Caki2 (cell line): ENCODE measurements at regions not wholly inside any gene's neighbourhood (a gene's known extent, or its start where the extent isn't known, plus 50 kb on each side); places are given as distances from the start of the nearest gene placed in this dataset.
"Not testable (repeated sequence)": the region's sequence is repeated elsewhere in the genome, so short reads cannot be mapped to it uniquely, and the experiment has no call there.

Source experiments
- DNase-seq: peaks from one replicate; pipeline ENCODE4 v3.0.0-alpha.2; 2015; ENCODE audit warnings: low read depth
- in situ Hi-C: cut with HindIII; loops from 2 replicates; pipeline ENCODE4 v1.10.0; 2016; ENCODE audit warnings: low sequenced_read_pairs, low pct_unique_long_range_greater_than_20kb, mixed read lengths

- in situ Hi-C loops: no loop called here
- DNase-seq: no peak
Measured at GRCh38 chr2:16777123-16777870, 111.7 kb upstream of the CYRIA start.

GRCh38 chr2:16775899-16776231, 110.2 kb upstream of the CYRIA start:
- in situ Hi-C loops: no loop called here
- no peak for DNase-seq

GRCh38 chr2:16774980-16775898, 109.6 kb upstream of the CYRIA start:
- in situ Hi-C loops: no loop called here
- no peak for DNase-seq

GRCh38 chr2:16774091-16774490, 108.5 kb upstream of the CYRIA start:
- in situ Hi-C loops: no loop called here
- peak; percentile 23 for DNase-seq

- DNase-seq: peak; percentile 52
- in situ Hi-C loops: no loop called here
Measured at GRCh38 chr2:16773080-16773713, 107.6 kb upstream of the CYRIA start.

- DNase-seq: no peak
- in situ Hi-C loops: no loop called here
Measured at GRCh38 chr2:16767789-16768476, 102.3 kb upstream of the CYRIA start.

- in situ Hi-C loops: no loop called here
- DNase-seq: no peak
Measured at GRCh38 chr2:16765356-16765755, 99.7 kb upstream of the CYRIA start.

- in situ Hi-C loops: no loop called here
- DNase-seq: no peak
Measured at GRCh38 chr2:16764487-16764886, 98.9 kb upstream of the CYRIA start.

- no peak for DNase-seq
- in situ Hi-C loops: no loop called here
Measured at GRCh38 chr2:16763493-16763899, 97.9 kb upstream of the CYRIA start.

- DNase-seq: no peak
- in situ Hi-C loops: no loop called here
Measured at GRCh38 chr2:16763056-16763455, 97.4 kb upstream of the CYRIA start.

- in situ Hi-C loops: no loop called here
- no peak for DNase-seq
Measured at GRCh38 chr2:16760426-16760825, 94.8 kb upstream of the CYRIA start.

- in situ Hi-C loops: no loop called here
- peak; percentile 59 for DNase-seq
Measured at GRCh38 chr2:16756831-16757644, 91.4 kb upstream of the CYRIA start.

GRCh38 chr2:16755442-16755841, 89.8 kb upstream of the CYRIA start:
- in situ Hi-C loops: no loop called here
- DNase-seq: no peak

- in situ Hi-C loops, DNase-seq: not testable (repeated sequence)
Measured at GRCh38 chr2:16753025-16753424, 87.4 kb upstream of the CYRIA start.

- in situ Hi-C loops, DNase-seq: not testable (repeated sequence)
Measured at GRCh38 chr2:16750925-16751214, 85.2 kb upstream of the CYRIA start.

- in situ Hi-C loops: no loop called here
- no peak for DNase-seq
Measured at GRCh38 chr2:16750175-16750924, 84.7 kb upstream of the CYRIA start.

GRCh38 chr2:16748511-16749266, 83.1 kb upstream of the CYRIA start:
- in situ Hi-C loops, DNase-seq: not testable (repeated sequence)
